GM23338 (cell line): ENCODE measurements at regions not wholly inside any gene's neighbourhood (a gene's known extent, or its start where the extent isn't known, plus 50 kb on each side); places are given as distances from the start of the nearest gene placed in this dataset.

Source experiments
- ATAC-seq: fragments of 200-7000 bp; cut with Tn5 transposase; 3 replicates; pipeline ENCODE4 v1.9.1; 2020
- DNase-seq: peaks from one replicate; pipeline ENCODE4 v3.0.0-alpha.2; 2015; ENCODE audit warnings: low spot score
- H2AFZ ChIP-seq: fragments of 200-600 bp; sonication (generic); 2 replicates; pipeline ENCODE4 v1.8.0; 2016; ENCODE audit warnings: antibody characterized with exemption, mild to moderate bottlenecking, moderate library complexity
- H3F3A ChIP-seq: fragments of 200-600 bp; sonication (generic); replicated peaks from 2 replicates; pipeline ENCODE4 v1.8.0; 2017; ENCODE audit warnings: antibody characterized with exemption, mixed run types, low read depth
- H3K27ac ChIP-seq: fragments of 200-600 bp; sonication (generic); 2 replicates; pipeline ENCODE4 v1.6.1; 2016; ENCODE audit warnings: low read depth
- H3K27me3 ChIP-seq: fragments of 200-600 bp; sonication (generic); 2 replicates; pipeline ENCODE4 v1.8.0; 2016; ENCODE audit warnings: mild to moderate bottlenecking, mixed run types, moderate library complexity; ENCODE audit not compliant: insufficient read depth
- H3K36me3 ChIP-seq: fragments of 200-600 bp; sonication (generic); 2 replicates; pipeline ENCODE4 v1.8.0; 2016; ENCODE audit warnings: mild to moderate bottlenecking; ENCODE audit not compliant: insufficient read depth
- H3K4me1 ChIP-seq: fragments of 200-600 bp; sonication (generic); 2 replicates; pipeline ENCODE4 v1.8.0; 2016; ENCODE audit warnings: mild to moderate bottlenecking, moderate library complexity; ENCODE audit not compliant: insufficient read depth
- H3K4me2 ChIP-seq: fragments of 200-600 bp; sonication (generic); 2 replicates; pipeline ENCODE4 v1.7.1; 2017; ENCODE audit warnings: mixed run types
- H3K4me3 ChIP-seq: fragments of 200-600 bp; sonication (generic); 2 replicates; pipeline ENCODE4 v1.6.1; 2016; ENCODE audit warnings: mixed run types
- H3K79me2 ChIP-seq: fragments of 200-600 bp; sonication (generic); replicated peaks from 2 replicates; pipeline ENCODE4 v1.8.0; 2017; ENCODE audit warnings: mild to moderate bottlenecking; ENCODE audit not compliant: insufficient read depth
- H3K9me2 ChIP-seq: fragments of 200-600 bp; sonication (generic); 2 replicates; pipeline ENCODE4 v1.8.0; 2017; ENCODE audit not compliant: insufficient read depth
- H4K20me1 ChIP-seq: fragments of 200-600 bp; sonication (generic); replicated peaks from 2 replicates; pipeline ENCODE4 v1.8.0; 2017; ENCODE audit warnings: mild to moderate bottlenecking; ENCODE audit not compliant: insufficient read depth
- H3K27ac Mint-ChIP-seq: 2 replicates; pipeline ENCODE4 v1.8.0; 2020; ENCODE audit warnings: inconsistent platforms, mild to moderate bottlenecking, moderate library complexity, mixed read lengths
- H3K27me3 Mint-ChIP-seq: 3 replicates; pipeline ENCODE4 v1.8.0; 2022; ENCODE audit warnings: low read depth, mild to moderate bottlenecking, moderate library complexity, mixed read lengths, inconsistent platforms; ENCODE audit not compliant: insufficient read depth, poor library complexity
- H3K36me3 Mint-ChIP-seq: 3 replicates; pipeline ENCODE4 v1.8.0; 2021; ENCODE audit warnings: low read depth, mild to moderate bottlenecking, inconsistent platforms, moderate library complexity, mixed read lengths
- H3K4me1 Mint-ChIP-seq: 3 replicates; pipeline ENCODE4 v1.8.0; 2020; ENCODE audit warnings: mild to moderate bottlenecking, inconsistent platforms, mixed read lengths
- H3K4me3 Mint-ChIP-seq: 3 replicates; pipeline ENCODE4 v1.8.0; 2021; ENCODE audit warnings: moderate library complexity, mild to moderate bottlenecking, inconsistent platforms, mixed read lengths
- H3K9me3 Mint-ChIP-seq: 3 replicates; pipeline ENCODE4 v1.8.0; 2020; ENCODE audit warnings: moderate library complexity, mild to moderate bottlenecking, inconsistent platforms, mixed read lengths
- CREB1 ChIP-seq: fragments of 250-450 bp; sonication (Bioruptor Pico); IDR thresholded peaks from 2 replicates; pipeline ENCODE4 v1.5.0; 2020; ENCODE audit warnings: low read depth, mild to moderate bottlenecking, moderate library complexity
- CTCF ChIP-seq, 2 experiments: fragments of 200-600 bp in 1 of 2; sonication (generic) in 1 of 2; conservative IDR thresholded peaks; 2 replicates each; pipeline versions ENCODE4 v1.5.1 to v1.6.1; 2016 to 2017; ENCODE audit warnings: antibody characterized with exemption in 2 of 2, low read depth in 2 of 2, mild to moderate bottlenecking in 2 of 2, moderate library complexity in 1 of 2
- EZH2phosphoT487 ChIP-seq: fragments of 200-600 bp; sonication (generic); IDR thresholded peaks from one replicate; pipeline ENCODE4 v1.8.1; 2018; ENCODE audit warnings: antibody characterized with exemption; ENCODE audit not compliant: unreplicated experiment
- JUNB ChIP-seq: IDR thresholded peaks from one replicate; pipeline ENCODE4 v1.6.1; 2016; ENCODE audit warnings: antibody characterized with exemption; ENCODE audit not compliant: unreplicated experiment
- NANOG ChIP-seq: IDR thresholded peaks from 2 replicates; pipeline ENCODE4 v1.6.1; 2016; ENCODE audit warnings: antibody characterized with exemption, borderline replicate concordance
- POLR2AphosphoS5 ChIP-seq: IDR thresholded peaks from 2 replicates; pipeline ENCODE4 v1.6.1; 2016; ENCODE audit warnings: antibody characterized with exemption, low read depth
- STAT1 ChIP-seq: IDR thresholded peaks from one replicate; pipeline ENCODE4 v1.6.1; 2016; ENCODE audit warnings: antibody characterized with exemption; ENCODE audit not compliant: unreplicated experiment
- ZNF331 ChIP-seq: fragments of 250-450 bp; sonication (Bioruptor Pico); IDR thresholded peaks from 2 replicates; pipeline ENCODE4 v1.5.0; 2020; ENCODE audit warnings: low read depth, mild to moderate bottlenecking, moderate library complexity
- ZNF462 ChIP-seq: fragments of 250-450 bp; sonication (Bioruptor Pico); IDR thresholded peaks from 2 replicates; pipeline ENCODE4 v1.5.0; 2020; ENCODE audit warnings: mild to moderate bottlenecking, moderate library complexity
- TF ChIP-seq, protein P1 (sequence below): IDR thresholded peaks from one replicate; pipeline ENCODE4 v1.6.1; 2018; ENCODE audit warnings: antibody characterized with exemption; ENCODE audit not compliant: unreplicated experiment

- Histone ChIP-seq H3K36me3 (no peaks in the 10 kb centered on the region), H3K4me3 (no peak overlapping the region), H3K4me2 (no peak overlapping the region), H3K9me2 (no peaks in the 10 kb centered on the region), H4K20me1 (no peaks in the 10 kb centered on the region), H3F3A (no peaks in the 10 kb centered on the region), H3K27ac (no peak overlapping the region), H3K27me3 (no peaks in the 10 kb centered on the region), H3K4me1 (no peaks in the 10 kb centered on the region), H2AFZ (no peak overlapping the region), H3K79me2 (no peaks in the 10 kb centered on the region)
- Mint-ChIP-seq H3K9me3 (no peaks in the 10 kb centered on the region), H3K27ac (no peak overlapping the region), H3K36me3 (no peaks in the 10 kb centered on the region), H3K4me1 (no peaks in the 10 kb centered on the region; the same call in 1 of the 3 replicates), H3K4me3 (no peak overlapping the region), H3K27me3 (no peaks in the 10 kb centered on the region)
- no peak for ATAC-seq
- DNase-seq = no peak
- TF ChIP-seq CREB1 (CRISPR knock-in tag) (no peak), STAT1 (no peak), EZH2phosphoT487 (no peak)
Measured at GRCh38 chr12:90246688-90247087, 538.0 kb upstream of the ATP2B1 start.

GRCh38 chr12:90245391-90245790 is 536.8 kb upstream of the ATP2B1 start:
- no peak overlapping the region for H3K4me3 Mint-ChIP-seq
- Histone ChIP-seq H3K27ac (no peak overlapping the region), H3K79me2 (no peaks in the 10 kb centered on the region), H4K20me1 (no peaks in the 10 kb centered on the region), H3K27me3 (no peaks in the 10 kb centered on the region), H3F3A (no peaks in the 10 kb centered on the region), H3K36me3 (no peaks in the 10 kb centered on the region), H3K4me3 (no peak overlapping the region), H3K4me1 (no peaks in the 10 kb centered on the region), H3K4me2 (no peak overlapping the region), H2AFZ (no peak overlapping the region), H3K9me2 (no peaks in the 10 kb centered on the region)
- no peak overlapping the region for H3K27ac Mint-ChIP-seq
- DNase-seq = no peak
- peaks cover under 1% of the 10 kb centered on the region; the same call in 1 of the 3 replicates for H3K9me3 Mint-ChIP-seq
- no peaks in the 10 kb centered on the region; the same call in 1 of the 3 replicates for H3K4me1 Mint-ChIP-seq
- no peaks in the 10 kb centered on the region for H3K27me3 Mint-ChIP-seq
- ATAC-seq = no peak
- no peaks in the 10 kb centered on the region for H3K36me3 Mint-ChIP-seq
- TF ChIP-seq POLR2AphosphoS5 (no peak), CTCF (conservative IDR thresholded peaks at IDR 0.05; ENCODE audit: low read depth in 2 of 2) (no peak), JUNB (no peak), ZNF462 (CRISPR knock-in tag) (no peak), NANOG (no peak), EZH2phosphoT487 (no peak), CREB1 (CRISPR knock-in tag) (no peak), STAT1 (no peak), ZNF331 (no peak)
- TF ChIP-seq, protein P1, sequence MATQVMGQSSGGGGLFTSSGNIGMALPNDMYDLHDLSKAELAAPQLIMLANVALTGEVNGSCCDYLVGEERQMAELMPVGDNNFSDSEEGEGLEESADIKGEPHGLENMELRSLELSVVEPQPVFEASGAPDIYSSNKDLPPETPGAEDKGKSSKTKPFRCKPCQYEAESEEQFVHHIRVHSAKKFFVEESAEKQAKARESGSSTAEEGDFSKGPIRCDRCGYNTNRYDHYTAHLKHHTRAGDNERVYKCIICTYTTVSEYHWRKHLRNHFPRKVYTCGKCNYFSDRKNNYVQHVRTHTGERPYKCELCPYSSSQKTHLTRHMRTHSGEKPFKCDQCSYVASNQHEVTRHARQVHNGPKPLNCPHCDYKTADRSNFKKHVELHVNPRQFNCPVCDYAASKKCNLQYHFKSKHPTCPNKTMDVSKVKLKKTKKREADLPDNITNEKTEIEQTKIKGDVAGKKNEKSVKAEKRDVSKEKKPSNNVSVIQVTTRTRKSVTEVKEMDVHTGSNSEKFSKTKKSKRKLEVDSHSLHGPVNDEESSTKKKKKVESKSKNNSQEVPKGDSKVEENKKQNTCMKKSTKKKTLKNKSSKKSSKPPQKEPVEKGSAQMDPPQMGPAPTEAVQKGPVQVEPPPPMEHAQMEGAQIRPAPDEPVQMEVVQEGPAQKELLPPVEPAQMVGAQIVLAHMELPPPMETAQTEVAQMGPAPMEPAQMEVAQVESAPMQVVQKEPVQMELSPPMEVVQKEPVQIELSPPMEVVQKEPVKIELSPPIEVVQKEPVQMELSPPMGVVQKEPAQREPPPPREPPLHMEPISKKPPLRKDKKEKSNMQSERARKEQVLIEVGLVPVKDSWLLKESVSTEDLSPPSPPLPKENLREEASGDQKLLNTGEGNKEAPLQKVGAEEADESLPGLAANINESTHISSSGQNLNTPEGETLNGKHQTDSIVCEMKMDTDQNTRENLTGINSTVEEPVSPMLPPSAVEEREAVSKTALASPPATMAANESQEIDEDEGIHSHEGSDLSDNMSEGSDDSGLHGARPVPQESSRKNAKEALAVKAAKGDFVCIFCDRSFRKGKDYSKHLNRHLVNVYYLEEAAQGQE = no peak
